ENCODE measurements at regions not wholly inside any gene's neighbourhood (a gene's known extent, or its start where the extent isn't known, plus 50 kb on each side); places are given as distances from the start of the nearest gene placed in this dataset.

DNA sequence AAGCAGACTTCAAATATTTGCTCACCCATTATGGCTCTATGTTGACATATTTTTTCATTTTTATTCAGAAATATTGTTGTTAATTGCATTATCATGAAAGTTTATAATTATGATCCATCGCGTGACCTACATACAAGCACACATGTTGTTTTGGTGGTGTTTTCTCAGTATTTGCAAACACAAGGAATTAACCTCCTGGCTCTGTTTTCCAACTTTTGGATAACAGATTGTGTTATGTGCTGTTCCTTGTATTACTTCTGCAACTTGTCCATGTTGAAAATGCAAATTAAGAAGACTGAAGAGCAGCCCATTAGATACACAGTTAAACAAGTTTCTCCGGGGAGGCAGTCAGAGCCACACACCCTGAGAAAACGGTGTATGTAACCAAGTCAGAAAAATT is 201.2 kb downstream of the SEC23A start:
- no peak for TF ChIP-seq CTCF (IDR thresholded peaks at IDR 0.05)
- intact Hi-C loops (cut with DNase I) = no loop called here
- no peaks in the 10 kb centered on the region for H3K36me3 ChIP-seq
- no peak for DNase-seq
- H3K27me3 ChIP-seq = no peaks in the 10 kb centered on the region
- H3K9ac ChIP-seq (ENCODE audit: low read depth in 2 of 2, low read length in 2 of 2) = no peak overlapping the region
- no peaks in the 10 kb centered on the region for H3K9me3 ChIP-seq
- no peaks in the 10 kb centered on the region for H3K4me1 ChIP-seq
- no peak overlapping the region for H3K4me3 ChIP-seq
- no peak overlapping the region for H3K27ac ChIP-seq

DNA sequence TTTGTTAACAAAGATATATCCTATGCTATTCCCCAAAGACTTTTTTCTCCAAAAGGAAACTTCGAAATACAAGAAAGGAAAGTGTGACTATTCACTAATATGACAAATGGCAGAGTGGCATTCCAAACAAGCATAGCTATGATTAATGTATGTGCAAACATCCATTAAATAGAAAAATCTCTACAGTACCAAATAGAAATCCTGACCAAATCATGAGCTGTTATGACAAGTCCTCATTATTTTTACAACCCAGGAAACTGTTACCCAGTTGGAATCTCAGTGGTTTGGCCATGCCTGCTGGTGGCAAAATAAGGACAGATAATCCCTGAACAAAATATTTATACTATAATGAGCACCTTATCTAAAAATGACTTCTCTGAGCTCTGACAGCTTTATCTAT is 202.1 kb downstream of the SEC23A start:
- H3K4me1 ChIP-seq = no peaks in the 10 kb centered on the region
- no peak for TF ChIP-seq CTCF (IDR thresholded peaks at IDR 0.05)
- intact Hi-C loops (cut with DNase I) = no loop called here
- no peaks in the 10 kb centered on the region for H3K9me3 ChIP-seq
- no peak overlapping the region for H3K27ac ChIP-seq
- H3K4me3 ChIP-seq = no peak overlapping the region
- no peak for DNase-seq
- H3K36me3 ChIP-seq = no peaks in the 10 kb centered on the region
- H3K9ac ChIP-seq (ENCODE audit: low read depth in 2 of 2, low read length in 2 of 2) = no peak overlapping the region
- H3K27me3 ChIP-seq = no peaks in the 10 kb centered on the region

DNA sequence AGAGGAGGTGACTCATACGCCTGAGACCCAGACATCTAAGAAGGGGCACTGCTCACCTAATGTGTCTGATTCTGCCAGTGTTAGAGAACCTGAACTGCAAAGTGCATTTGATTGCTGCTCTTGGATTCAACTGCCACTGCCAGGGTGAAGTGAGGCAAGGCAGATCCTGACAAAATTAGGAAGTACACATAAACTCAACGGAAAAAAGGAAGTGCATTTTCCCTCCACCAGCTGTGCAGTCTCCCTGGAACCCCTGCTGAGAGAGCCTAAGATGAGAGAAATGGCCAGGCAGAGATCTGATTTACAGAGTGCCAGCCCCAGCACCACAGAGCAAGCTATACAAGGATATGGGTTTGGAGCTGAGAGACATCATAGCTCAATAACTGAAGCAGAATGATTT is 215.3 kb downstream of the SEC23A start:
- Histone ChIP-seq H3K4me1 (no peaks in the 10 kb centered on the region), H3K9me3 (no peaks in the 10 kb centered on the region), H3K4me3 (no peak overlapping the region), H3K27me3 (no peaks in the 10 kb centered on the region), H3K27ac (no peak overlapping the region), H3K36me3 (no peaks in the 10 kb centered on the region), H3K9ac (ENCODE audit: low read depth in 2 of 2, low read length in 2 of 2) (no peak overlapping the region)
- TF ChIP-seq CTCF (IDR thresholded peaks at IDR 0.05) = no peak
- intact Hi-C loops (cut with DNase I) = no loop called here
- DNase-seq = no peak

- H3K9me3 ChIP-seq = no peaks in the 10 kb centered on the region
- no peak overlapping the region for H3K4me3 ChIP-seq
- DNase-seq = no peak
- no peaks in the 10 kb centered on the region for H3K27me3 ChIP-seq
- H3K36me3 ChIP-seq = no peaks in the 10 kb centered on the region
- intact Hi-C loops (cut with DNase I) = no loop called here
- TF ChIP-seq CTCF (IDR thresholded peaks at IDR 0.05) = no peak
- H3K4me1 ChIP-seq = no peaks in the 10 kb centered on the region
- no peak overlapping the region for H3K9ac ChIP-seq (ENCODE audit: low read depth in 2 of 2, low read length in 2 of 2)
- no peak overlapping the region for H3K27ac ChIP-seq
Observed at GRCh38 chr14:38884109-38884508, 218.9 kb downstream of the SEC23A start.

DNA sequence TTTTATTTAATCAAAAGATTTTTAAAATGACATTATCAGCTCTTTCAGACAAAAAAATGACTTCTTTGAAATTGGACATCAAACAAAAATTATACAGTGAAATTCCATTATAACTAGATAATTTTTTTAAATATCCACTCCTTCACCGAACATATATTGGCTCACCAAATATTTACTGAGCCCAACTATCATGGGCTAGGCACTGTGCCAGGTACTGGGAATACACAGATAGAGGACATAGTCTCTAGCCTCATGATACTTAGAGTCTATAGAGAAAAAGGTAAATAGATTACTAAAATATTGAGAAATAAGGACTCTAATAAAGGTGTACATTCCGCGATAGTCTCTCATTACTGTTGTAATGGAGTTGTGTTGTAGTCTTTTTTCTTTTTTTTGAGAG is 219.9 kb downstream of the SEC23A start:
- no peak overlapping the region for H3K27ac ChIP-seq
- no peak for DNase-seq
- H3K27me3 ChIP-seq = no peaks in the 10 kb centered on the region
- H3K4me1 ChIP-seq = no peaks in the 10 kb centered on the region
- no peak for TF ChIP-seq CTCF (IDR thresholded peaks at IDR 0.05)
- H3K36me3 ChIP-seq = no peaks in the 10 kb centered on the region
- intact Hi-C loops (cut with DNase I) = no loop called here
- H3K9me3 ChIP-seq = no peaks in the 10 kb centered on the region
- no peak overlapping the region for H3K9ac ChIP-seq (ENCODE audit: low read depth in 2 of 2, low read length in 2 of 2)
- H3K4me3 ChIP-seq = no peak overlapping the region

DNA sequence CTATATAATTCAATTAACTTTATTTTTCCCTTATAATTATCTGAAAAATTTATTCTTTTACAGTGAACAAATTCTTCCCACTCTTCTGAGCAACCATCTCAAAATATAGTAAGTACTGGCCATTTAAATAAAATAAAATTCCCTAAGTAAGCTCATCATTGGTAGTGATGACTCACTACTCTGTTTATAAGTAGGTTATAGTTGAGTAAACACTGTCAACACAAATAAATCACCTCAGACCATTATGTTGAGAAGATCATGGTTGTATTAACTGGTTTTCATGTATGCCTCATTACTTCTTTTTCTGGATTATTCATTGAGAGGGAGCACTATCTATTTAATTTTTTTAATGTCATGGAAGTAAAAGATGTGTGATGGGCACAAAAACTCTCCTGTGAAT is 220.5 kb downstream of the SEC23A start:
- Histone ChIP-seq H3K4me3 (no peak overlapping the region), H3K9me3 (no peaks in the 10 kb centered on the region), H3K27me3 (no peaks in the 10 kb centered on the region), H3K36me3 (no peaks in the 10 kb centered on the region), H3K4me1 (no peaks in the 10 kb centered on the region), H3K9ac (ENCODE audit: low read depth in 2 of 2, low read length in 2 of 2) (no peak overlapping the region), H3K27ac (no peak overlapping the region)
- DNase-seq = no peak
- no peak for TF ChIP-seq CTCF (IDR thresholded peaks at IDR 0.05)
- intact Hi-C loops (cut with DNase I) = no loop called here
